Astrocyte (in vitro differentiated cells and primary cell): ENCODE measurements at regions not wholly inside any gene's neighbourhood (a gene's known extent, or its start where the extent isn't known, plus 50 kb on each side); places are given as distances from the start of the nearest gene placed in this dataset.

ENCODE experiments used
- EZH2 ChIP-seq: IDR thresholded peaks from 2 replicates; pipeline ENCODE4 v1.6.1; 2012; ENCODE audit warnings: mild to moderate bottlenecking, low read length, inconsistent platforms; ENCODE audit not compliant: insufficient read depth
- TF ChIP-seq, protein P1 (sequence below): IDR thresholded peaks from 2 replicates; pipeline ENCODE4 v1.5.1; 2011; ENCODE audit warnings: low read depth, mild to moderate bottlenecking, inconsistent platforms, low read length, moderate library complexity; ENCODE audit not compliant: insufficient read depth

- TF ChIP-seq, protein P1, sequence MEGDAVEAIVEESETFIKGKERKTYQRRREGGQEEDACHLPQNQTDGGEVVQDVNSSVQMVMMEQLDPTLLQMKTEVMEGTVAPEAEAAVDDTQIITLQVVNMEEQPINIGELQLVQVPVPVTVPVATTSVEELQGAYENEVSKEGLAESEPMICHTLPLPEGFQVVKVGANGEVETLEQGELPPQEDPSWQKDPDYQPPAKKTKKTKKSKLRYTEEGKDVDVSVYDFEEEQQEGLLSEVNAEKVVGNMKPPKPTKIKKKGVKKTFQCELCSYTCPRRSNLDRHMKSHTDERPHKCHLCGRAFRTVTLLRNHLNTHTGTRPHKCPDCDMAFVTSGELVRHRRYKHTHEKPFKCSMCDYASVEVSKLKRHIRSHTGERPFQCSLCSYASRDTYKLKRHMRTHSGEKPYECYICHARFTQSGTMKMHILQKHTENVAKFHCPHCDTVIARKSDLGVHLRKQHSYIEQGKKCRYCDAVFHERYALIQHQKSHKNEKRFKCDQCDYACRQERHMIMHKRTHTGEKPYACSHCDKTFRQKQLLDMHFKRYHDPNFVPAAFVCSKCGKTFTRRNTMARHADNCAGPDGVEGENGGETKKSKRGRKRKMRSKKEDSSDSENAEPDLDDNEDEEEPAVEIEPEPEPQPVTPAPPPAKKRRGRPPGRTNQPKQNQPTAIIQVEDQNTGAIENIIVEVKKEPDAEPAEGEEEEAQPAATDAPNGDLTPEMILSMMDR = no peak
- TF ChIP-seq EZH2 = no peak
Observed at GRCh38 chr6:134436950-134437349, 119.0 kb upstream of the SGK1 start.
